Erythroblast (primary cell): ENCODE measurements at regions not wholly inside any gene's neighbourhood (a gene's known extent, or its start where the extent isn't known, plus 50 kb on each side); places are given as distances from the start of the nearest gene placed in this dataset.

ENCODE experiments used
- GATA1 ChIP-seq: IDR thresholded peaks from 2 replicates; pipeline ENCODE4 v1.6.1; 2011; ENCODE audit warnings: low read depth, mild to moderate bottlenecking, control low read depth, low read length, moderate library complexity
- POLR2A ChIP-seq: IDR thresholded peaks from 2 replicates; pipeline ENCODE4 v1.6.1; 2011; ENCODE audit warnings: mild to moderate bottlenecking, low read length

DNA sequence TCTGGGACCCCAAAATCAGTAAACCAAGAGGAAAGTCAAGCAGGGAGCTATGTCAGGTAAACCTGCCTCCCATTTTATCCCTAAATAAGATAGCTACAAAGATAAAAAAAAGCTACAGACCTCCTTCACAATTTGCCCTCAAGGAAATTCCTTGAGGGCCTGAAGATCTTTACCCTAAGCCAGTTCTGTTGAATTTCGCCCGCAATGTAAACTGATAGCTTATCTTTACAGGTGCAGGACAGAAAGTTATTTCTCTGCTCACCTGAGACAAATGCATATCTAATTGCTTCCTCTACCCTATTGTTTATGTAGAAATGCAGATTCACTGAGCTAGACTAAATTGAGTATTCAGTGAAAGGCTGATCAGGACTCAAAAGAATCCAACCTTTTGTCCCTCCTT is 153.4 kb upstream of the CHRM3 start:
- TF ChIP-seq POLR2A (no peak), GATA1 (no peak)
